ENCODE measurements at regions not wholly inside any gene's neighbourhood (a gene's known extent, or its start where the extent isn't known, plus 50 kb on each side); places are given as distances from the start of the nearest gene placed in this dataset.

DNA sequence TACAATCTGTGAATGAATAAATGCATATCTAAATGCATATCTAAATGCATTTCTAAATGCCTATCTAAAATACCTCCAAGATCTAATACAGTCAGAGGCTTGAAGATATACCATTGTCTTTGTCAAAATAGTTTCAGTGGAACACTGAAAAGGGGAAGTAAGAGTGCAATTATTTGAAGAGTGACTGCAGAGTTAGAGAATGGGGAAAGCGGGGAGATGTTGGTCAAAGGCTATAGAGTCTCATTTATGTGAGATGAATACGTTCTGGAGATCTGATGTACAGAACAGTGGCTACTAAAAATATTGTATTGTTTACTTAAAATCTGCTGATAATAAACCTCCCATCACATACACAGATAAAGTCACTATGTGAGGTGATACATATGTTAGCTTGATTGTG lies 1126.2 kb upstream of the CDH9 start:
- no peaks in the 10 kb centered on the region for H3K4me1 ChIP-seq
- no peak for TF ChIP-seq POLR2A (IDR thresholded peaks at IDR 0.05)
- no peak for TF ChIP-seq POLR2AphosphoS5 (IDR thresholded peaks at IDR 0.05)
- TF ChIP-seq, protein P1, sequence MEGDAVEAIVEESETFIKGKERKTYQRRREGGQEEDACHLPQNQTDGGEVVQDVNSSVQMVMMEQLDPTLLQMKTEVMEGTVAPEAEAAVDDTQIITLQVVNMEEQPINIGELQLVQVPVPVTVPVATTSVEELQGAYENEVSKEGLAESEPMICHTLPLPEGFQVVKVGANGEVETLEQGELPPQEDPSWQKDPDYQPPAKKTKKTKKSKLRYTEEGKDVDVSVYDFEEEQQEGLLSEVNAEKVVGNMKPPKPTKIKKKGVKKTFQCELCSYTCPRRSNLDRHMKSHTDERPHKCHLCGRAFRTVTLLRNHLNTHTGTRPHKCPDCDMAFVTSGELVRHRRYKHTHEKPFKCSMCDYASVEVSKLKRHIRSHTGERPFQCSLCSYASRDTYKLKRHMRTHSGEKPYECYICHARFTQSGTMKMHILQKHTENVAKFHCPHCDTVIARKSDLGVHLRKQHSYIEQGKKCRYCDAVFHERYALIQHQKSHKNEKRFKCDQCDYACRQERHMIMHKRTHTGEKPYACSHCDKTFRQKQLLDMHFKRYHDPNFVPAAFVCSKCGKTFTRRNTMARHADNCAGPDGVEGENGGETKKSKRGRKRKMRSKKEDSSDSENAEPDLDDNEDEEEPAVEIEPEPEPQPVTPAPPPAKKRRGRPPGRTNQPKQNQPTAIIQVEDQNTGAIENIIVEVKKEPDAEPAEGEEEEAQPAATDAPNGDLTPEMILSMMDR (IDR thresholded peaks at IDR 0.05): no peak
- no peak for DNase-seq (ENCODE audit: low spot score in 2 of 2)
- no peaks in the 10 kb centered on the region for H3K36me3 ChIP-seq
- H3K4me3 ChIP-seq: no peak overlapping the region
- H3K27ac ChIP-seq: no peak overlapping the region
- intact Hi-C loops (cut with DNase I; ENCODE audit: low total_unique reads): no loop called here
- H3K27me3 ChIP-seq: no peaks in the 10 kb centered on the region
- H3K9me3 ChIP-seq: no peaks in the 10 kb centered on the region

DNA sequence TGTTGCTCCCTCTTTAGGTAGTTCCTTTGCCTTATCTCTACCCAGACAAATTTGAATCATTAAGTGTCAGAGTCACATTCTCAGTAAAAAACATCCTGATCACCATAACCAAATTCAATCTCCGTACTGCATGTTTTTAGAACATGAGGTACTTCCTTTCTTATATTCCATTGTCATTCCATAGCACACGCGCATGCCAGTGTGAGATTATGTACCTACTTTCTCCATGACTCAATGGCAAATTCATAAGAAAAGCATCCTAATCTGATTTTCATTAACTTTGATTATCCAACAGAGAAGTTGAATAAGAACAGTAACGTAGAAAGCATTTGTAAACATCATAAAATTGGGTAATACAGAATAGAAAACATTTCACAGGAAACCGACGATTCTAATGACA lies 1118.6 kb upstream of the CDH9 start:
- Histone ChIP-seq H3K4me1 (no peaks in the 10 kb centered on the region), H3K9me3 (no peaks in the 10 kb centered on the region), H3K27me3 (no peaks in the 10 kb centered on the region), H3K36me3 (no peaks in the 10 kb centered on the region), H3K27ac (no peak overlapping the region), H3K4me3 (no peak overlapping the region)
- DNase-seq (ENCODE audit: low spot score in 2 of 2): no peak
- intact Hi-C loops (cut with DNase I; ENCODE audit: low total_unique reads): no loop called here
- TF ChIP-seq POLR2AphosphoS5 (IDR thresholded peaks at IDR 0.05) (no peak), POLR2A (IDR thresholded peaks at IDR 0.05) (no peak)
- TF ChIP-seq, protein P1 (IDR thresholded peaks at IDR 0.05): no peak

DNA sequence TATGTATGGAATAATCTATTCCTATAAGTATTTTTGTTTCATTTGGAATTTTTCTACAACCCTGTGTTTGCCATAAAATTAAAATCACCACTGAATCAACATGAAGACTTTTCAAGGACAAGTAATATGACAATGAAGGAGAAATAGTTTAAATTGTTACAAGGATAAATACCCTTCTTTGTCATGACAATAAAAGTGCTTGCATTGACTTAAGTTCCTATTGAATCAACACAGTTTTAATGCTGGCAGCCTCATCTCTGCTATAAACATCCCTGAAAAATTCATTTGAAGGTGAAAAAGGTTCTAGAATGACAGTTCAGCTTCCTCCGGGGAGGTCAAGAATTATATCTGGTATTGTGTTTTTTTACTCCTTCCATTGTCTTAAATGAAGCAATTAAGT lies 1105.1 kb upstream of the CDH9 start:
- no peak for TF ChIP-seq POLR2AphosphoS5 (IDR thresholded peaks at IDR 0.05)
- TF ChIP-seq, protein P1 (IDR thresholded peaks at IDR 0.05): no peak
- no peak for TF ChIP-seq POLR2A (IDR thresholded peaks at IDR 0.05)
- H3K36me3 ChIP-seq: no peaks in the 10 kb centered on the region

DNA sequence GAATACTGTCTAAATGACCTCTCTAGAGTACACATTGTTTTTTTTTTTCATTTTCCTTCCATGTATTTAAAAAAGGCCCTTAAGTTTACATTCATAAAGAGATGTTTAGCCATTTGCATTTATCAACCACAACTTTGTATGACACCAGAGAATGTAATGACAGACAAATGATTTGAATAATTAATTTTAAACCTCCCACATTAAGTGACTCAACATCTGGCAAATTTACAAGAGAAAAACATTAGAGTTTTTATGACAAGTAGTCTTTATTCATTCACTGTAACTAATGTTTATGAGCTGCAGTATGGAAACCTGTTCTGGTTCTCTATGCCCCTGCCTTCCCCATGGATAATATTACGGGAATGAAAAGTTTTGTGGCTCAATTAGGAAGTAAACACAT lies 1093.8 kb upstream of the CDH9 start:
- TF ChIP-seq POLR2AphosphoS5 (IDR thresholded peaks at IDR 0.05) (no peak), POLR2A (IDR thresholded peaks at IDR 0.05) (no peak)
- TF ChIP-seq, protein P1 (IDR thresholded peaks at IDR 0.05): no peak
- DNase-seq (ENCODE audit: low spot score in 2 of 2): no peak
- H3K4me1 ChIP-seq: no peaks in the 10 kb centered on the region
- no peak overlapping the region for H3K4me3 ChIP-seq
- no peaks in the 10 kb centered on the region for H3K27me3 ChIP-seq
- intact Hi-C loops (cut with DNase I; ENCODE audit: low total_unique reads): no loop called here
- H3K27ac ChIP-seq: no peak overlapping the region
- no peaks in the 10 kb centered on the region for H3K9me3 ChIP-seq
- no peaks in the 10 kb centered on the region for H3K36me3 ChIP-seq

More for the DNA sequence above, 1105.1 kb upstream of the CDH9 start:
- DNase-seq (ENCODE audit: low spot score in 2 of 2): no peak
- H3K27me3 ChIP-seq: no peaks in the 10 kb centered on the region
- intact Hi-C loops (cut with DNase I; ENCODE audit: low total_unique reads): no loop called here
- no peaks in the 10 kb centered on the region for H3K4me1 ChIP-seq
- no peak overlapping the region for H3K4me3 ChIP-seq
- no peak overlapping the region for H3K27ac ChIP-seq
- no peaks in the 10 kb centered on the region for H3K9me3 ChIP-seq

DNA sequence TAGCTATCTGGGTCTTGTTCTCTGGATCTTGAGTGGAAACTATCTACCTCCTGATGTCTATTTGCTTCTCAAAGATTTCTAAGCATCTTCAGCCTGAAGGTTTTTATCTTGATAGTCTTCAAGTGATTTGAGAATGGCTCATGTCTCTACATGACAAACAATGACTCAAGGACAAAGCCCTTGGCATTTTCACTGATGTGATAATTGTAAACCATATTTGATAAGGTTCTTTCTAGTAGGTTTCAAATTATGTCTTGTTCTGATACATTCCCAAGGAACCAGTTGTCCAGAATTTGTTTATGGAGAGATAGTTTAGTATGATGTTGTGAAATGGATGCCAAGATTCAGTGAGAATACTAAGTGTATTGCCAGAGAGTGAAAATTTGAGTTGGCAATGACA lies 1079.3 kb upstream of the CDH9 start:
- intact Hi-C loops (cut with DNase I; ENCODE audit: low total_unique reads): no loop called here
- Histone ChIP-seq H3K36me3 (no peaks in the 10 kb centered on the region), H3K4me3 (no peak overlapping the region)

More for the DNA sequence above, 1079.3 kb upstream of the CDH9 start:
- Histone ChIP-seq H3K27ac (no peak overlapping the region), H3K9me3 (no peaks in the 10 kb centered on the region), H3K4me1 (no peaks in the 10 kb centered on the region), H3K27me3 (no peaks in the 10 kb centered on the region)
- no peak for DNase-seq (ENCODE audit: low spot score in 2 of 2)
- TF ChIP-seq POLR2A (IDR thresholded peaks at IDR 0.05): no peak
- TF ChIP-seq, protein P1 (IDR thresholded peaks at IDR 0.05): no peak
- no peak for TF ChIP-seq POLR2AphosphoS5 (IDR thresholded peaks at IDR 0.05)
